Activated CD4-positive, alpha-beta T cell treated with anti-CD3 and anti-CD28 coated beads, Interleukin-2, Interleukin-4, amounts not matched to agents 100 ng/mL and 50 ng/mL, durations not matched to agents 16 hours and 8 hours (primary cell): ENCODE measurements at regions not wholly inside any gene's neighbourhood (a gene's known extent, or its start where the extent isn't known, plus 50 kb on each side); places are given as distances from the start of the nearest gene placed in this dataset.
"Not testable (repeated sequence)": the region's sequence is repeated elsewhere in the genome, so short reads cannot be mapped to it uniquely, and the experiment has no call there.

Source experiments
- DNase-seq: peaks from one replicate; pipeline ENCODE4 v3.0.0-alpha.2; 2020; ENCODE audit warnings: low spot score

DNA sequence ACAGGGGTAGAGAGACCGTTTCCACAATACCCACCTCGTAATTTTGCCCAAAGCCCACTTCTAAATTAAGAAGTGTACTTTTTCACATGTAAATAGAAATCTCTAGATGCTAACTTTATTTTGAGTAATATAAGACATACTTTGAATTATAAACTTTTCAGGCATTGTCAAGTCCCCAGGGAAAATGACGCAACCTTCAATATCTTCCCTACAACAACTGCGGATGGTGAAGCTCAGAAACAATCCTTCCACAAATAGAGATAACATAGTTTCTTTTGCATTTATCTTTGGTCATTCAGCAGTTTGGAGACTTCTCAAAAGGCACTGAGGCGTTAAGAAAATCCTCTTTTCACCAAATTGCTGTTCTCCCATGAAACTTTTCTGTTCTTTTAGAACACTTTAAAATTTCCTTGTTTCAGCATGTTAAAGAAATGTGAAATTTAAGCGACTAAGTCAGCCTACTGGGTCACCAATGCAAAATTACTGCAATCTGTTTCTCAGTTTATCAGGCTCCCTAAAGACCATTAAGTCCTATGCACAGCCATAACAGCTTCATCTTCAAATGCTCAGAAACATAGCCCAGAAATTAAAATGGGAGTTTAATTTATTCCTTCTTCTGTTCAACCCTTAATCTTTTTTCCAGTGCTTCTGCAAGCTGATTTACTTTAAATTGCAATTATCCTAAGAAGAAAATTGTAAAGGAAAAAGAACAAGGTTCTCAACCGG lies 118.3 kb upstream of the DNAJC10 start:
- no peak for DNase-seq

DNA sequence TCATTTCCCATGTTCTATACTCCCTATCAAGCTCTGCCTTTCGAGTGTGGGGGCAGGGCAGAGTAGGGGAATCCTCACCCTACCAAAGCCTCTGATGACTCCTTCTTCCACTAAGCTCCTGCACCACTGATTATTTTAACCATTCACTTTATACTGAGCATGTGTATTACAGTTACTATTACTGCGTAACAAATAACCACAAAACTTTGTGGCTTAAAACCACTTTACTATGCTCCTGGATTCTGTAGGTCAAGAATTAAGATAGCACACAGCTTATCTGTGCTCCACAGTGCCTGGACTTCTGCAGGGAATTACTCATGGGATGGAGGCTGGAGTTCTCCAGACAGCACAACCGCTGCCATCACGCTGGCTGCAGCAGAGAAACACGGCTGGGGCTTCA lies 117.4 kb upstream of the DNAJC10 start:
- no peak for DNase-seq

DNA sequence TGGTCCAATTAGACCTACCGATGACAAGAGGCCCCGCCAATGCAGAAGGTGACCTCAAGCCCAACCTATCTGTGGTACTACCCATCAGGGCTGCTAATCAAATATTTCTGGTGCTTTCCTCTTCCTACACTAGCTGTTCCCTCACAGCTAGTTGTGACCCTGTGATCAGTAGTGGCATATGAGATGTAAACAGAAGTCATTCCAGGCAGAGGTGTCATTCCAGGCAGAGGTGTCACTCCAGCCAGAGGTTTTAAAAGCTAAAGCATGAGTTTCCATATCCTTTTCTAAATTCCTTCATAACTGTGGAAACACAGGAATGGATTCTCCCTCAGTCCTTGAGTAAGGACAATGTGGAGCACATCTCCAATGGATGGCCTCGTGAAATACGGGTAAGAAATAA lies 110.9 kb upstream of the DNAJC10 start:
- no peak for DNase-seq

DNA sequence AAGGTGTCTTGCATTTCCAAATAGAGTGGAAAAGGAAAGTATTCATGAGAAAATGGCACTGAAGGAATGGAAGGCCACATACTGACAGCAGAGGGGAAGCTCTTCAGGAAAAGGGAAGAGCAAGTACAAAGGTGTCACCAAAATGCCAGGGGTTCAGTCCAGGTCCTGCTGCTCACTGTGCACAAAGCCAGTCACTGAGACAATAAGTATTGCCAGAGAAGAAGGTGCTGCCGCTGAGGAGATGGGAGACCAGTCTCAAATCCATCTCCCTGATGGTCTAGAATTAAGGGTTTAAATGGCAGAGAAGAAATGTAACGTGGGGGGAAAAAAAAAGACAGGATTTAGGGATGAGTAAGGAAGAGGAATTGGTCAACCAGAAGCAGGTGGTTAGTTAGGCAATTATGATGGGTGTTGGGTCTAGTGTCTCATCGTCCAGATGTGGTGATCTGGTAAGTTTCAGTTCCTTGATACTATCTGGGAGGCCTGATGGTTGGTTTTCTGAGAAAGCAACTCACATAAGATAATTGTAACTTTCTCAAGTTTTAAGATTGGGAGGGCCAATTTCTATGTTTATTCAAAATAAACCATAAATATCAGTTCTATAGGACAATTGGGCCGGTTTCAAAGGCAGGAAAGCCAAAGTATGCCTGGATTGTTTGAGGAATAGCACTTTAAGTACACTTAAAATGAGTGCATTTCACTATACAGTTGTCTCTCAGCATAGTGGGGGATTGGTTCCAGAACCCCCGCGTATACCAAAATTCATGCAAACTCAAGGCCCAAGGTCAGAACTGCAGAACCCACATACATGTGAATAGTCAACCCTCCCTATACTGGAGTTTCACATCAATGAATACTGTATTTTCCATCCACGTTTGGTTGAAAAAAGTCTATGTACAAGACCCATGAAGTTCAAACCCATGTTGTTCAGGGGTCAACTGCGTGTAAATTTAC lies 109.1 kb upstream of the DNAJC10 start:
- no peak for DNase-seq

DNA sequence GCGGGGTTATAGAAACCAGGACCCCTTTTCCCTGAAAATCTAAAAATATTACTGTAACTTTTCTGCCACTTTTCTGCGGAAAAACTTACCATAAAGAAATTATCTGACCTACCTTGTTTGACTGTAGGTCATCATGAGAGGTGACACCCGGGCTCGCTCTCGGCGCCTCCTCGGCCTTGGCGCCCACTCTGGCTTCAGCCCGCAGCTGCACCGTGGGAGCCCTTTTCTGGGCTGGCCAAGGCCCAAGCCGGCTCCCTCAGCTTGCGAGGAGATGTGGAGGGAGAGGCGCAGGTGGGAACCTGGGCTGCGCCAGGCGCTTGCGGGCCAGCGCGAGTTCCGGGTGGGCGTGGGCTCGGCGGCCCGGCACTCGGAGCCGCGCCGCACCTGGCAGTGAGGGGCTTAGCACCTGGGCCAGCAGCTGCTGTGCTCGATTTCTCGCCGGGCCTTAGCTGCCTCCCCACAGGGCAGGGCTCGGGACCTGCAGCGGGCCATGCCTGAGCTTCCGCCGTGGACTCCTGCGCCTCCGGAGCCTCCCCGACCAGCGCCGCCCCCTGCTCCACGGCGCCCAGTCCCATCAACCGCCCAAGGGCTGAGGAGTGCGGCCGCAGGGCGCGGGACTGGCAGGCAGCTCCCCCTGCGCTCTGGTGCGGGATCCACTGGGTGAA lies 107.7 kb upstream of the DNAJC10 start:
- DNase-seq, result no peak

DNA sequence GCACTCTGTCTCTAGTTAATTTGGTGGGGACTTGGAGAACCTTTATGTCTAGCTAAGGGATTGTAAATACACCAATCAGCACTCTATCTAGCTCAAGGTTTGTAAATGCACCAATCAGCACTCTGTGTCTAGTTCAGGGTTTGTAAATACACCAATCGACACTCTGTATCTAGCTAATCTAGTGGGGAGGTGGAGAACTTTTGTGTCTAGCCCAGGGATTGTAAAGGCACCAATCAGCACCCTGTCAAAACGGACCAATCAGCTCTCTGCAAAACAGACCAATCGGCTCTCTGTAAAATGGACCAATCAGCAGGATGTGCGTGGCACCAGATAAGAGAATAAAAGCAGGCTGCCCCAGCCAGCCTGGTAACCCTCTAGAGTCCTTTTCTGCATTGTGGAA lies 107.1 kb upstream of the DNAJC10 start:
- DNase-seq, result not testable (repeated sequence)

DNA sequence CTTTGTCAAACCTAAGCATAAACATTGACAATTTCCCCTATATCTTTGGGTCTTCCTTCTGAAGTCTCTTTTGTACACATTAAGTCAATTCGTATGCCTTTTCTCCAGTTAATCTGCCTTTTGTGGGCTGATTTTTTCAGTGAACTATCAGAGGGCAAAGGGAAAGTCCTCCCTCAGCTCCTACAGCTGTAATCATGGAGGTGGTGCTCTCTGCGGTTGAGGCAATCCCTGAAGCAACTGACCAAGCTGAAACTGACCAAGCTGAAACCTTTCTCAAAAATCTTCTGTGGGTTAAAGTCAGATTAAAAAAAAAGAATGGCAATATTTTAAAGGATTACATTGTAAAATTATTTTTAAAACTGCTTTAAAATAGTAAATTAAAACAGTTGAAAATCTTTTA lies 105.8 kb upstream of the DNAJC10 start:
- no peak for DNase-seq

DNA sequence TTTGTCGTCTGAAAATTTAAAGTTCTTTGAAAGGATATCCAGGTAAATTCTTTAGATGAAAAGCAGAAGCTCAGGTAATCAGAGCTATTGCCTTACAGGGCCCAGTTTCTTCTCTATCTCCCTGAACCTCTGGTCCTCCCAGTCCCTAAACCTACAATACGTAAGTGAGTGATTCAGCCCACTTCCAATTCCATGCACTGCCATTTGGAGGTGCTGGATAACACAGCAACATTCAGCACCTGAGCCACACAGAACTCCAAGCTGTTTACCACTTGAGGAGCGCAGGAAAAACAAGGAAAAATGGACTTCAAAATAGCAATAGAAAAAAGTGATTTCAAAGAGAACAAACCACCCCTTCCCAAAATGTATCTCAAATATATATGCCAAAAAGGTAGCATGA lies 105.0 kb upstream of the DNAJC10 start:
- DNase-seq, result no peak

DNA sequence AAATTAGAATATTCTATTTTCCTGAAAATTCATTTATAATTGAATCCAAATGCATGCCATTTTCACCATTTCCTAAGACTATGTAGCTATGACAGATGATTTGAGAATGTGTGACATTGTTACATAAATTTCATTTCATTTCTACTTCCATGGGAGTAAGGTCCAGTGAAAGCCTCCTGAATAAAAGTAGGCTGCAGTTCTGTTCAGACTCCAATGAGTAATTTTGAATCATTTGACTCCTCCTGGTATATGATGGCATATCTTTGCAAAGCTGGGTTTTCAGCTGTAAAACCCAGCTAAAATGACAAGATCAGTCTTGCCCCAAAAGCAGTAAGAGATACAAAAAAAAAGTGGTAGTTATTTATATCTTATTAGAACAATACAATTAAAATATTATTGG lies 101.0 kb upstream of the DNAJC10 start:
- DNase-seq, result no peak

DNA sequence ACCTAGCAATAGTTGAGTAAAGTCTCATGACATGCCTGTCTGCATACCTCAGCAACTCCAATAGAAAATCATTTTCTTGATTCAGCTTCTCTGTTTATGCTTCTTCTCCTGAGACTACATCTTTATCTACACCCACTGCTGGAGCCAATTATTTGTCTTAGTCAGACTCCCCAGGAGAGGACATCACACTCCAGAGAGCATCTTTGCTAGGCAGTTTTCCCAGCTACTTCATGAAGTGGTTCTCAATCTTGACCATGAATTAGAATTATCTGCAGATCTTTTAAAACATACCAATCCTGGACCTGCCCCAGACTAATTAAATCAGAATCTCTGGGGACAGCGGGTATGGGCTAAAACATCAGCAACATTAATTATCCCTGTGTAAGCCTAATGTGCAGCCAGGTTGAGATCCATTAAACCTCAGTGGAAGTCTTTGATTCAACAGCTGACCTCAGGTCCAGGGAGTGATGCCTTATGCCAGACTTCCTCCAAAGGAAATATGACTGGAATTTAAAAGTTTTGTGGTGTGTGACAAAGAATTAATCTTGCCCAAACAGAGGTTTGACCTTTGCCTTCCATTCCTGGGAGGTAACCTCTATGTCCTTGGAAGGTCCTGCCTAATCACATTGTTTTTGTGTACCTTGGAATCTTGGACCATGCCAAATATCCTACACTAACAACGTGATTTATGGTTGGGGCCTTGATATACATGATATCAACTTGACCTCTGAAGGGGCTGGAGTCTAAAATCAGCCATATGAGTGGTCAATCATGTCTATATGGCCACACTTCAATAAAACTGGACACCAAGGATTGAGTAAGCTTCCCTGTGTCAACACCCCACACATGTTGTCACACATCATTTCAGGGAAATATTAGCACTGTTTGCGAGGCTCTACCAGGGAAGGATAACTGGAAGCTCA lies 99.3 kb upstream of the DNAJC10 start:
- no peak for DNase-seq

DNA sequence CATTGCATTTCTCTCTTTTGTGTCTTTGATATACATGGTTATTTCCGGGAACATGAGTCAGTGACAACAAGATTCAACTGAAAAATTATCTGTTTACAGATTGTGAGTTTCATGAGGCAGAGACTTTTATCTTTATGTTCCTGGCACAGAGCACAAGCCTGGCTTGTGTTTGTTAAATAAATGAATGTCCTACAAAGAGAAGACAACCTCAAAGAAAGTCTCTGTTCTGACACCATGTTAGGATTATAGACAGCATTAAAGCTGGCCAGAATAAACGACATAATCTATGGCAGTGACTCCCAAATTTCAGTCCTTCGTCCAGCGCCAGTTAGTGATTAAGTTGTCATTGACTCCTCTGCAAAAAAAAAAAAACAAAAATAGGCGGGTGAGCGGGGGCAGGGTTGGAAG lies 97.4 kb upstream of the DNAJC10 start:
- no peak for DNase-seq

DNA sequence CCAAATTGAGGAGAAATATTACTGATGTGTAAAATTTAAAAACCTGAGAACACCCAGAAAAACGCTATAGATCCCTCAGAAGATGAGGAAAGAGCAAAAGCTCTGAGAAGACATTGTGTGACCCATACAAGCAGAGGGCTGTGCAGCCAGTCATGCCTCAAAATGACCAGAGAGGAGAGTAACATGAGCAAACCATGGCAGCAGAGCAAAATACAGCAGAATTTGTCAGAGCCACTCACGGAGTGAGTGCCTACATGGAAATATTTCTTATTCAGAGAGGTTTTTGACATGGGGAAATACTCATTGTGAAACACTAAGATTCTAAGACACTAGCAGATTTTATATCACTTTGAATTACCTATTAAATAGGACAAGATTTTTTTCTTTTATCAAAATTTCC lies 96.8 kb upstream of the DNAJC10 start:
- DNase-seq, result no peak

DNA sequence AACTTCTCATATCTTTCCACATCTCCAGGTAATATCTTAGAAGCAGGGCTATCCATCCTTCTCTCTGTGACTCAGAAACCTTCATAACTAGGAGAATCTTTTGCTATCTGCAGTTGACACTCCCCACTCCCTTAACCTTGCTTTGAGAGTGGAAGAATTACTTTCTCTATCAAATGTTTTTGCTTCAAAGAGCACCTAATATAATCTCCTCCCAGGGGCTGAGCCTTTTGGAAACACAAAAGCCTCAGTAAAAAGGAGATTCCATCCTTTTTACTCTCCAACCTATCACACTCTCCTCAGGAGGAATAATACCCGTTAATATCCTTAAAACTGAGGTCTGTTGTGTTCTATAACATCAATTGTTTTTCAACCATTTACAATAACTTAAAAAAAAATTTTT lies 94.9 kb upstream of the DNAJC10 start:
- DNase-seq, result no peak

DNA sequence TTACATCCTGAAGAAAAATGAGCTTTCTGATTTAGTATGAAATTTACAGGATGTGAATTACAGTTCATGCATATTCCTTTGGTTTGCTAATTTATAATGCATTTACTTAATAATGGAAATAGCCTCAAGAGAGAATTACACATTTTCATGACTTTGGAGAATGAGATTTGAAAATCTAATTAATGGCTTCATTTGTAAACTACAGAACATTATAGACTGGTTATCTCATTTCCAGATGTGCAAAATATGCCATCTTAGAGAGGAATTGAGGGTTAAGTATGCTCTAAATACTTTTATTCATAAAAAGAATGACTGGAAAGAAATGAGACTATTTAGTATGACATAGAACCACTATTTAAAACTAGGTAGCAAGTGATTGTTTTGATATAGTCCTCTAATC lies 94.2 kb upstream of the DNAJC10 start:
- DNase-seq, result no peak

DNA sequence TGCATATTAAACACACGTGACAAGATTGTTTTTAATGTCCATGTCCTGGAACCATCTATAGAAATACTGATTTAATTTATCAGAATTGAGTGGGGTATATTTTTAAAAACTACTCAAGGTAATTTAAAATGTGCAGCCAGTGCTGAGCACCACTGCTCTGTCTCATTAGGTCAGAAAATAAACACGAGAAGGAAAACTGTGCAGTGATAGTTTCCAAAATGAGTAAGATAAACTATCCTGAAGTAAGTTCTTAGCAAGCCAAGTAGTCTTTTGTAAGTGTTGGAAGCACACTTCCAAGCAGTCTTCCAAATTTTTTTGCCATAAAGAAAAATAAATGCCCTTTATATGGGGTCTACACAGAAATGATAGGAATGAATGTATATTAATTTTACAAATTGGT lies 93.8 kb upstream of the DNAJC10 start:
- DNase-seq, result no peak

DNA sequence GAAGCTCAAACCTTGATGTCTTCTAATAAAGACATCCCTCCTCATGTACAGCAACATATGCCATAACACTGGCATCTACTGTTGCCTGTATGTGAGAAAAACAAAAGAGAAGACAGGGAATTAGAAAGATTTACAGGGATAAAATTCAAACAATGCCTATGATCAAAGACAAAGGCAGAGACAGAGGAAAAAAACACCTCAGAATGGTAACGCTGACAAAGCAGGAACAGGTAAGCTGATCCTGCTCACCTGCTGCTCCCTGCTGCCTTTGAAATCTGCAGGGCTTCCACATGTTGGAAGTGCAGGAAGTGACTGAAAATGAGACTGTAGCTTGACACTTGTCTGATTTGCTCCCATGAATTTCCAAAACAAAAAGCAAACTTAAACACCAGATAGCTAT lies 90.2 kb upstream of the DNAJC10 start:
- no peak for DNase-seq

DNA sequence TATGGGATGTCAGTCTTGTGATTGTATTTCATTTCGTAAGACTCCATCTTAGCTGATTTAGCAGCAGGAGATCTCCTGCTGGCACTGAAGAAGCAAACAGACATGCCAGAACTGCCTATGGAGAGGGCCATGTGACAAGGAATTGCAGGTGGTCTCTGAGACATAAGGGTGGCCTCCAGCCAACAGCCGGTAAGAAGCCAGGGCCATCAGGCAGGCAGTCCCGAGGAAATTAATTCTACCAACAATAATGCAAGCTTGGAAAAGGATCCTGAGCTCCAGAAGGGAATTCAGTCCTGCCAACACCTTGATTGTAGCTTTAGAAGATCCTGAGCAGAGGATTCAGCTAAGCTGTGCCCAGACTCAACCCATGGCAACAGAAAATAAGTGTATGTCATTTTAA lies 87.1 kb upstream of the DNAJC10 start:
- no peak for DNase-seq

DNA sequence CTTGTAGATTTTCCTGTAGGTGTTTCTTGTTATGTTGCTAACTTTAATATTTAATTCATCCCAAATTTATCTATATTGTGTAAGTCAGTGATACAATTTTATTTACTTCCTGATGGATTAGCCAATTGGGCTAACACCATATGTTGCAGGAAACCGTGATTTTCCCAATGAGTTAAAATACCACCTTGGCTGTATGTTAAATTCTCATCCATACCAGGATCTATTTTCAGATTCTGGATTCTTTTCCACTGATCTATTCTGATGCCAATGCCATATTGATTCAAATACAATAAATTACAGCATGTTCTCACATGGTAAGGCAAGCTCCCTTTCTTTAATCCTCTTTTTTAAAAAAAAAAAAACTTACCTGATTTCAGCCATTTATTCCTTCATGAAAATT lies 85.8 kb upstream of the DNAJC10 start:
- DNase-seq, result no peak

DNA sequence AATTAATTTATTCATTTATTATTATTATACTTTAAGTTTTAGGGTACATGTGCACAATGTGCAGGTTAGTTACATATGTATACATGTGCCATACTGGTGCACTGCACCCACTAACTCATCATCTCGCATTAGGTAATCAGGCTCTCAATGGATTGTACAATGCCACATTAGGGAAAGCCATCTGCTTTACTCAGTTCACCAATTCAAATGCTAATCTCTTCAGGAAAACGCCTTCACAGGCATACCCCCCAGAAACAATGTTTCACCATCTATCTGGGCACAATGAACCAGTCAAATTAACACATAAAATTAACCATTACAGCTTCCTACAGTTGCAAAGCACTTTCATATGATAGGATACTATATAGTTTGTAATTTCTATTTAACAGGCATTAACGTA lies 84.8 kb upstream of the DNAJC10 start:
- no peak for DNase-seq

DNA sequence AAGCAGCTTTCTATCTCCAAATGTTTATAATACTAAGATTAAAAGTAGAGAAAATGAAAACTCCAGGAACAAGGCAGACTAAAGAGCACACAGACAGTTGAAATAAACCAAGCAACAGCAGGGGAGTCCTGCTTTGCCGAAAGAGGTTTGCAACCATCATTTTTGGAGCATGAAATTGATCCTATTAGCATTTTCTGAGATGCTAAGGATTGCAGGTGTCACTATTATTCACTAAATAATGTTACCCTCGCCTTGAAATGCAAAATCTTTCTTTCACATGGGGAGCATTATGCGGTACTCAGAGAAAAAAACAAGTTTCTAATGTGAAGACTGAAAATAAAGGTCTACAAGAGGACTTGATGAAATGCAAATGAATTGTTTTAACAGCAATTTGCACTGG lies 81.7 kb upstream of the DNAJC10 start:
- no peak for DNase-seq

DNA sequence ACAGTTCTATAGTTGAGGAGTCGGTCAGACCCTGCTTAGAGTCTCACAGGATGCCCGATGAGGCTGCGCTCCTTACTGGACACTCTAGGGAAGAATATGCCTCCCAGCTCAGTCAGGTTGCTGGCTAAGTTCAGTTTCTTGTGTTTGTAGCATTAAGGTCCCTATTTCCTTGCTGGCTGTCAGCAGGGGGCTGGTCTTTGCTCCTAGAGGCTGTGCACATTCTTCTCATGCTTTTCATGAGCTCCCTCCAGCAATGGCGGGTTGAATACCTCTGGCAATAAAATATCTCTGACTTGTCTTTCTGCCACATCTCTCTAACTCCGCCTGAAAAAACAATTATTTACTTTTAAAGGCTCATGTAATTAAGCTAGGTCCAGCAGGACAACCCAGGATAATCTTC lies 79.4 kb upstream of the DNAJC10 start:
- no peak for DNase-seq

DNA sequence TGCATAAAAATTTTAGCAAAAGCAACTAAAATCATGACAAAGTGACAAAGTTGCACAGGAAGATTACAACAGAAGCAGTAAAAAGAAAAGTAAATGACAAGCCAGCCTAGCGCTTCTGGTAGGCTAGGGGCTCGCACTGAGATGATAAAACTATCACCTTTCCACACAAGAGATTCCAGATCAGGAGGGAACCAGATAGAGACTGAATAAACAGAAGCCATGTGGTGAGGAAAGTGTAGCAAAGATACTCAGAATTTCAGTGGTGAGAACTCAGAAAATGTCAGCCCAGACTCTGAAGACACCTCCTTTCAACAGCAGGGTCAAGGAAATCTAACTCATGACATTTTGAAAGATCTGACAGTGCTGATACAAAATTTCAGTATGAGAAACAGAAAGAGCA lies 77.4 kb upstream of the DNAJC10 start:
- no peak for DNase-seq
